ENCODE measurements at regions not wholly inside any gene's neighbourhood (a gene's known extent, or its start where the extent isn't known, plus 50 kb on each side); places are given as distances from the start of the nearest gene placed in this dataset.

DNA sequence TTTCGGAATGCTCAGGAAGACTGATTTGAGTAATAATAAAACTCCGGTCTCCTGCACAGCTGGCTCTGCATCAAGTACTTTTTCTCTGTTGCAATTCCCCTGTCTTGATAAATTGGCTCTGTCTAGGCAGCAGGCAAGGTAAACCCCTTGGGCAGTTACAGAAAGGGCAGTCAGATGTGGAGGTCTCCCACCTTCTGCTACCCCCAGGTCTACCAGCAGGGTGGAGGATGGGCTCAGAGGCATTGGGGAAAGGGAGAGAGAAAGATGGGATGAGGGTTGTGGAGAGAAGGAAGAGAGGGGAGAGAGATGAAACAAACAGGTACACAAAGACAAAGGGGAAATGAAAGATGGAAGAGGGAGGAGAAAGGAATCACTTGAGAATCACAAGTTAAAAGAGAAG lies 156.8 kb downstream of the MIS18A start:
- no peak overlapping the region for H3K27ac ChIP-seq
- CTCF ChIA-PET = interaction anchor here (0.6 kb wide), 1 partner anchor 34 kb away, joined by 3 read pairs; no protein-coding TSS in a partner anchor
- DNase-seq (ENCODE audit: low spot score) = no peak
- POLR2A ChIA-PET (ENCODE audit: low non-redundant PET) = no interaction called here
- TF ChIP-seq, protein P1, sequence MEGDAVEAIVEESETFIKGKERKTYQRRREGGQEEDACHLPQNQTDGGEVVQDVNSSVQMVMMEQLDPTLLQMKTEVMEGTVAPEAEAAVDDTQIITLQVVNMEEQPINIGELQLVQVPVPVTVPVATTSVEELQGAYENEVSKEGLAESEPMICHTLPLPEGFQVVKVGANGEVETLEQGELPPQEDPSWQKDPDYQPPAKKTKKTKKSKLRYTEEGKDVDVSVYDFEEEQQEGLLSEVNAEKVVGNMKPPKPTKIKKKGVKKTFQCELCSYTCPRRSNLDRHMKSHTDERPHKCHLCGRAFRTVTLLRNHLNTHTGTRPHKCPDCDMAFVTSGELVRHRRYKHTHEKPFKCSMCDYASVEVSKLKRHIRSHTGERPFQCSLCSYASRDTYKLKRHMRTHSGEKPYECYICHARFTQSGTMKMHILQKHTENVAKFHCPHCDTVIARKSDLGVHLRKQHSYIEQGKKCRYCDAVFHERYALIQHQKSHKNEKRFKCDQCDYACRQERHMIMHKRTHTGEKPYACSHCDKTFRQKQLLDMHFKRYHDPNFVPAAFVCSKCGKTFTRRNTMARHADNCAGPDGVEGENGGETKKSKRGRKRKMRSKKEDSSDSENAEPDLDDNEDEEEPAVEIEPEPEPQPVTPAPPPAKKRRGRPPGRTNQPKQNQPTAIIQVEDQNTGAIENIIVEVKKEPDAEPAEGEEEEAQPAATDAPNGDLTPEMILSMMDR (conservative IDR thresholded peaks at IDR 0.05; ENCODE audit: low read depth) = no peak

DNA sequence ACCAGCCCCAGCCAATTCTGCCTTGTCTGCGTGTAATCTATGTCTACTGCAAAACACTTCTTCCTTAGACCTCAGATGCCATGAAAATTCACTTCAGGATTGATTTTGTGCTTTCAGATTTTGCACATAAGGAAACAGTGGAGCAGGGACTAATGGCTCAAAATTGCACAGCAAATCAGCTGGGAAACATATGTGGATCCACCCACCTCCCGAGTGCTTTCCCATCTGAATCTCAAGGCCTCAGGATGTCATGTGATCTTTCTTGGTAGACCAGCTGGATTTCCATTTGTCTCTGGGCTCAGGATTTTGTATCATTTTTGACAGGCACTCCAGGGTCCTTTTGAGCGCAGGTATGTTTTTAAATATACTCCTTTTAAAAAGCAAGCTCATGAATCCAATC lies 158.6 kb downstream of the MIS18A start:
- CTCF ChIA-PET = interaction anchor here (0.7 kb wide), 1 partner anchor 67 kb away, joined by 5 read pairs; no protein-coding TSS in a partner anchor

DNA sequence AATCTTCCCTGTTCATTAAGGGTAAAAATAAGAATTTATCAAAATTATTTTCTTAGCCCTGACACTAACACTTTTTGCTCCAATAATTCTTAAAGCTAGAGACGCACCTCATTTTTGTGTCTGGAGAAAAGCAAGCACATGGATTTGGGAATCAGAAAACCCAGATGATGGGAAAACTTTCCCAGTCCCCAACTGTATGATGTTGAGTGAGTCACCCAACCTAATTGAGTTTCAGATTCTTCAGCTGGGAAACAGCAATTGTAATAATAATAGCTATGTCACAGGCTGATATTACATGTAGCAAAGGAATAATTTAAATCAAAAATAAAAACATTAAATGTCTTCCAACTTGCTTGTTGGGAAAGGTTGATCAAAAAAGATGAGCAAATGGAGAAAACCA lies 159.0 kb downstream of the MIS18A start:
- ChIA-PET CTCF (interaction anchor here (0.7 kb wide), 1 partner anchor 68 kb away, joined by 5 read pairs; no protein-coding TSS in a partner anchor), POLR2A (ENCODE audit: low non-redundant PET) (no interaction called here)
- TF ChIP-seq, protein P1 (conservative IDR thresholded peaks at IDR 0.05; ENCODE audit: low read depth) = no peak
- no peak overlapping the region for H3K27ac ChIP-seq
- no peak for DNase-seq (ENCODE audit: low spot score)

More for the DNA sequence above, 158.6 kb downstream of the MIS18A start:
- no peak for DNase-seq (ENCODE audit: low spot score)
- POLR2A ChIA-PET (ENCODE audit: low non-redundant PET) = no interaction called here
- TF ChIP-seq, protein P1 (conservative IDR thresholded peaks at IDR 0.05; ENCODE audit: low read depth) = no peak
- H3K27ac ChIP-seq = no peak overlapping the region

DNA sequence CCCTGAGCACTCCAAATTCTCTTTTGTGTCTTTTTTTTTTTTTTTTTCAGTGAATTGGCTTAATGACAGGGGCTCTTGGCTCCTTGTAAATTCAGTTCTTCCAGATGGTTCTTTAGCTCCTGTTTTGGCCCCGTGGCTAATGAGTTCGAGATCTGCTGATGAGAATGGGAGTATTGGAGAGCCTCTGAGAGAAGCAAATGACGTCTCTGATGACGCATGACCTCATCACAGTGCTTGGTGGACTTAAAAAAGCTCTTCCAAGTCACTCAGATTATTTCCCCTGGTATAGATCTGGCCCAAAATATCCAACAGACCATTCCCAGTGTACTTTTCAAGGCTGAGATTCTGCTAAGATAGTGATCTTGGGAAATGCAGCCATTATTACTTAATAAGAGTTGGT lies 159.5 kb downstream of the MIS18A start:
- no peak for DNase-seq (ENCODE audit: low spot score)
- POLR2A ChIA-PET (ENCODE audit: low non-redundant PET) = no interaction called here
- CTCF ChIA-PET = no interaction called here
- TF ChIP-seq, protein P1 (conservative IDR thresholded peaks at IDR 0.05; ENCODE audit: low read depth) = no peak
- no peak overlapping the region for H3K27ac ChIP-seq

DNA sequence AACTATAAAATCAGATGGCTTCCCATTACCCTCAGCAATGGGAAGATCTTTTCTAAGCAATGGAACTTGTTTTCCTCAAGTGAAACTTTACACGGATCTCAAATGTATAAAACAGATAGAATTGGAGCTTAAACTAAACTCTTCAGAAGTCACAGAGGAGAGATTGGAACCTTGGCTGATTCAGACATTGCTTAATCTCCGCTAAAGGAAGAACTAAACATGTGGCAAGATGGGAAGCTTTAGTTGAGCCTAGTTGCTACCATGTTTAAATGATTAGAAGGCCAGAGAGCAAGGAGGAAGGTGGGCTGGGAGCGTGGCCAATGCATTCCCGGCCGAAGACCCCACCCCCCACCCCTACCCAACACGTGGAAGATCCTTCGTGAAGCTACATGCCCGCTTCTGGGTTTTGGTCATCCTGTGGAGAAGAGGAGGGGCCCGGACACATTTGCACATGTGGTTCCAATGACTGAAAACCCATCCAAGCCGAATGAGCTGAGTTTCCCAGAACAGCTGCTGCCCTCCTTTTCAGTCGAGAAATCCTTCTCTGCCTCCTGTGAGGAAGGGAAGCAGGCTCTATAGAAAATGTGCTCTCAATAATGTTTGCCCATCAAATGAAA lies 164.3 kb downstream of the MIS18A start:
- CTCF ChIA-PET = no interaction called here
- H3K27ac ChIP-seq = no peak overlapping the region
- no peak for DNase-seq (ENCODE audit: low spot score)
- POLR2A ChIA-PET (ENCODE audit: low non-redundant PET) = interaction anchor here (0.6 kb wide), 1 partner anchor 104 kb away, joined by 3 read pairs; no protein-coding TSS in a partner anchor
- TF ChIP-seq, protein P1 (conservative IDR thresholded peaks at IDR 0.05; ENCODE audit: low read depth) = no peak

DNA sequence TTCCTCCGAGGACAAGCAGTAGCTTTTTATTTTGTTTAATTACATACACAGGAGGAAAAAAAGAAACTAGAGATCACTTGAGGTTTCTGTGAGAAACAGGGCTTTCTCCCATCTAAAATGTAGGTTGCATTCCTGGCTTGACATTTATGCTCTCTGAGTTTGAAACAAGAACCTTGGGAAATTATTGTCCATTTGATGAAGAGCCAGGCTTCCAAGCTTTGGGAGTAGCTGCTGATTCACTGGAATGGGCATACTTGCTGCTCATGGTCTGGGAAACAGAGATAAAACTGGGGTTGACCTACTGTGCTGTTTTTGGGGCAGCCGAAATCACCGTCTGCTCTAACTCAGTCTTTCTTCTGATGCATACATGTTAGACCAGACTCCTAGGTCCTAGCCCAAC lies 165.4 kb downstream of the MIS18A start:
- no peak for DNase-seq (ENCODE audit: low spot score)
- ChIA-PET CTCF (no interaction called here), POLR2A (ENCODE audit: low non-redundant PET) (no interaction called here)
- TF ChIP-seq, protein P1 (conservative IDR thresholded peaks at IDR 0.05; ENCODE audit: low read depth) = no peak
- H3K27ac ChIP-seq = no peak overlapping the region

Measured in RWPE1 (cell line).